ENCODE measurements at regions not wholly inside any gene's neighbourhood (a gene's known extent, or its start where the extent isn't known, plus 50 kb on each side); places are given as distances from the start of the nearest gene placed in this dataset.

GRCh38 chr7:106606120-106606519 is 54.8 kb downstream of the CCDC71L start:
- no peak for DNase-seq

- DNase-seq = no peak
These were observed 56.0 kb downstream of the CCDC71L start for GRCh38 chr7:106604971-106605370.

GRCh38 chr7:106604303-106604924 is 56.5 kb downstream of the CCDC71L start:
- no peak for DNase-seq

GRCh38 chr7:106603346-106603745 is 57.6 kb downstream of the CCDC71L start:
- DNase-seq = no peak

- no peak for DNase-seq
These were observed 58.9 kb downstream of the CCDC71L start for GRCh38 chr7:106602062-106602461.

- DNase-seq = no peak
These were observed 60.2 kb downstream of the CCDC71L start for GRCh38 chr7:106600569-106601373.

GRCh38 chr7:106599343-106599698 is 61.6 kb downstream of the CCDC71L start:
- DNase-seq = no peak

GRCh38 chr7:106598663-106599342 is 62.2 kb downstream of the CCDC71L start:
- DNase-seq = peak; percentile 35

- DNase-seq = no peak
These were observed 63.0 kb downstream of the CCDC71L start for GRCh38 chr7:106597751-106598546.

GRCh38 chr7:106597014-106597413 is 63.9 kb downstream of the CCDC71L start:
- no peak for DNase-seq

GRCh38 chr7:106595922-106596321 is 65.0 kb downstream of the CCDC71L start:
- no peak for DNase-seq

- no peak for DNase-seq
These were observed 67.9 kb downstream of the CCDC71L start for GRCh38 chr7:106593028-106593417.

- no peak for DNase-seq
These were observed 68.5 kb downstream of the CCDC71L start for GRCh38 chr7:106592282-106593027.

- DNase-seq = no peak
These were observed 69.8 kb downstream of the CCDC71L start for GRCh38 chr7:106591146-106591545.

GRCh38 chr7:106590209-106590816 is 70.6 kb downstream of the CCDC71L start:
- DNase-seq = no peak

- DNase-seq = no peak
These were observed 71.6 kb downstream of the CCDC71L start for GRCh38 chr7:106589198-106589879.

- no peak for DNase-seq
These were observed 72.3 kb downstream of the CCDC71L start for GRCh38 chr7:106588422-106589197.

GRCh38 chr7:106584914-106585759 is 75.8 kb downstream of the CCDC71L start:
- no peak for DNase-seq

Measured in effector CD4-positive, alpha-beta T cell (primary cell).